ENCODE measurements at regions not wholly inside any gene's neighbourhood (a gene's known extent, or its start where the extent isn't known, plus 50 kb on each side); places are given as distances from the start of the nearest gene placed in this dataset.

DNA sequence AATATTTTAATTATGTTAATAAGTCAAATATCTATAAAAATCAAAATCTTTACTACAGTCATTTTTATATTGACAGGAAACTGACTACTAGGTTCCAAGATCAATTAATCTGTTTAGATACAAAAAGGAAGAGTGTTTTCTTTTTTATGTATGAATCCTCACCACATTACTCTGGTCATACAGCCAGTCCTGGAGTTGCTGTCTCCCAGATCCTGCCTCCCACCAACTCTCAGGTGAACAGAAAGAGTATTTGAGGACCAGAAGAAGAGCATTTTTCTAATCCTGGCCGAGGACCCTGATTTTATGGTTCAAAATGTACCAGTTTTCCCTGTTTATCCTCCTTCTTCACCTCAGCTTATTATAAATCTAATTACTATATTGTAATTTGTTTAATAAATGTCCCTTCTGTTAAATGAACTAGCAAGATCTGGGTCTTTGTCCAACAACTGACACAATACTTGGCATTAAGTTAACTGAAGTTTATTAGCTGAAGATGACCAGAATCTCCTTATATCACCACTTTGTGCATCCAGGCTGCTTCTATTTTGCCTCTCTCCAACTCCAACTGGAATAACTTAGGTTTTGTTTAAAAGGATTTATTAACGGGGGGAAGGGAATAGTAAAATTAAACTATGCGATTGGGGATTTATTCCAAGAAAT lies 224.4 kb upstream of the PCDH7 start:
- no peak for TF ChIP-seq CEBPB (IDR thresholded peaks at IDR 0.05)
- TF ChIP-seq, protein P1, sequence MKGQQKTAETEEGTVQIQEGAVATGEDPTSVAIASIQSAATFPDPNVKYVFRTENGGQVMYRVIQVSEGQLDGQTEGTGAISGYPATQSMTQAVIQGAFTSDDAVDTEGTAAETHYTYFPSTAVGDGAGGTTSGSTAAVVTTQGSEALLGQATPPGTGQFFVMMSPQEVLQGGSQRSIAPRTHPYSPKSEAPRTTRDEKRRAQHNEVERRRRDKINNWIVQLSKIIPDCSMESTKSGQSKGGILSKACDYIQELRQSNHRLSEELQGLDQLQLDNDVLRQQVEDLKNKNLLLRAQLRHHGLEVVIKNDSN (IDR thresholded peaks at IDR 0.05): no peak
- TF ChIP-seq TAF1 (IDR thresholded peaks at IDR 0.05; ENCODE audit: low read depth): no peak
- TF ChIP-seq REST (IDR thresholded peaks at IDR 0.05; ENCODE audit: low read depth): no peak
- no peak for TF ChIP-seq NFIC (IDR thresholded peaks at IDR 0.05)
- no peak for TF ChIP-seq CREB1 (IDR thresholded peaks at IDR 0.05; ENCODE audit: low read depth)
- TF ChIP-seq TEAD4 (IDR thresholded peaks at IDR 0.05): no peak

DNA sequence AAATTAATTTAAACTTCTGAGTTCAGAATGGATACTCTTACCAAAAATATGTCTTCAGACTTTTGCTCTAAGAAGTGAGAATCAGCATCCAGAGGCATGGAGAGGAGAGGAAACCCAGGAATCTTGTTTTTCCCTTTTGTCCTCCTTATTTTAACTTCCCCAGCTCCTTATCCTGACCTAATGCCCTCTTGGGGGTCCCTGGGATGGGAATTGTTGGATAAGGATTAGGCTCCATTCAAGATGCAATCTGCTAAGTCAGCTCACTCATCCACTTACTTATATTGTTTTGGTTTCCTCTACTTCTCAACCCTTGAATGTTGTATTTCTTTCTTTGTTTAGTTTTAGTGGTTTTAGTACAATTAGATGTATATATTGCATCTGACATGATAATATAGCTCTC lies 208.4 kb upstream of the PCDH7 start:
- TF ChIP-seq, protein P1 (IDR thresholded peaks at IDR 0.05): no peak
- TF ChIP-seq, protein P2, sequence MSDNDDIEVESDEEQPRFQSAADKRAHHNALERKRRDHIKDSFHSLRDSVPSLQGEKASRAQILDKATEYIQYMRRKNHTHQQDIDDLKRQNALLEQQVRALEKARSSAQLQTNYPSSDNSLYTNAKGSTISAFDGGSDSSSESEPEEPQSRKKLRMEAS (IDR thresholded peaks at IDR 0.05): no peak
- TF ChIP-seq TEAD4 (IDR thresholded peaks at IDR 0.05) (no peak), TAF1 (IDR thresholded peaks at IDR 0.05; ENCODE audit: low read depth) (no peak), REST (IDR thresholded peaks at IDR 0.05; ENCODE audit: low read depth) (no peak), FOXM1 (IDR thresholded peaks at IDR 0.05; ENCODE audit: borderline replicate concordance, low read depth) (no peak), CEBPB (IDR thresholded peaks at IDR 0.05) (no peak), EP300 (IDR thresholded peaks at IDR 0.05; ENCODE audit: borderline replicate concordance) (no peak), YY1 (IDR thresholded peaks at IDR 0.05; ENCODE audit: low read depth) (no peak), EGR1 (IDR thresholded peaks at IDR 0.05) (no peak), NFIC (IDR thresholded peaks at IDR 0.05) (no peak), TCF12 (IDR thresholded peaks at IDR 0.05; ENCODE audit: low read depth) (no peak), CREB1 (IDR thresholded peaks at IDR 0.05; ENCODE audit: low read depth) (no peak), RAD21 (IDR thresholded peaks at IDR 0.05; ENCODE audit: low read depth) (no peak), ZBTB7A (IDR thresholded peaks at IDR 0.05; ENCODE audit: low read depth) (no peak)

GRCh38 chr4:30518211-30518610 lies 202.0 kb upstream of the PCDH7 start:
- TF ChIP-seq RAD21 (IDR thresholded peaks at IDR 0.05; ENCODE audit: low read depth) (no peak), ZBTB7A (IDR thresholded peaks at IDR 0.05; ENCODE audit: low read depth) (no peak)

DNA sequence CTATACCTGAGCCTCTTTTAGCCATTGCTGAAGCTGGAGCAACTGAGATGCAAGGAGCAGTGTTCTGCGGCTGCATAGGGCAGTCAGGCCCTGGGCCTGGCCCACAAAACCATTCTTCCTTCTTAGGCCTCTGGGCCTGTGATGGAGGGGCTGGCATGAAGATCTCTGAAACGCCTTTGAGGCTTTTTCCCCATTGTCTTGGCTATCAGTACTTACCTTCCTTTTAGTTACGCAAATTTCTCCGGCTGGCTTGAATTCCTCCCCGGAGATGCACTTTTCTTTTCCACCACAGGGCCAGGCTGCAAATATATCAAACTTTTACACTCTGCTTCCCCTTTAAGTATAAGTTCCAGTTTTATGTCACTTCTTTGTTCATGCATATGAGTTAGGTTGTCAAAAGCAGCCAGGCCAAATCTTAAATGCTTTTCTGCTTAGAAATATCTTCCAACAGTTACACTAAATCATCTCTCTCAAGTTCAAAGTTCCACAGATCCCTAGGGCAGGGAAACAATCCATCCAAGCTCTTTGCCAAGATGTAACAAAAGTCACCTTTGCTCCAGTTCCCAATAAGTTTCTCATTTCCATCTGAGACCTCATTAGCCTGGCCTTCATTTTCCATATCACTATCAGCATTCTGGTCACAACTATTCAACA lies 194.4 kb upstream of the PCDH7 start:
- TF ChIP-seq RAD21 (IDR thresholded peaks at IDR 0.05; ENCODE audit: low read depth): no peak

- TF ChIP-seq ZBTB7A (IDR thresholded peaks at IDR 0.05; ENCODE audit: low read depth): no peak
- TF ChIP-seq TEAD4 (IDR thresholded peaks at IDR 0.05): no peak
- no peak for TF ChIP-seq EP300 (IDR thresholded peaks at IDR 0.05; ENCODE audit: borderline replicate concordance)
Measured at GRCh38 chr4:30535255-30535654, 184.9 kb upstream of the PCDH7 start.

DNA sequence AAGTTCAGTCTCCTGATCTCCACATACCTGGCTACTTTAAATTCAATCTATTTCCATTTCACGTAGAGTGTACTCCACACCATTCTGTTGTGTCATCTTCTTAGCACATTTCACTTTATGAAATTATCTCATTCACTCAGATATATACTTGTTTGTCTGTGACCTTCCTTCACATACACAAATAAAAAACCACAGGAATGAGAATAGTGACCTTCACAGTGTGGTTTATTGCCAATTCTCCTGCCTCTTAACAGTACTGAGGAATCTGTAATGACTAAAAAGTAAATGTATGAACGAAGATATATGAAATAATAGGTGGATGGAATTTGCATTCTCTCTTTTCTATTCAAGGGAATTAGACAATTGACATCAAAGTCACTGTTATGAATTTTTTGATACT lies 183.9 kb upstream of the PCDH7 start:
- TF ChIP-seq, protein P1 (IDR thresholded peaks at IDR 0.05): no peak
- no peak for TF ChIP-seq REST (IDR thresholded peaks at IDR 0.05; ENCODE audit: low read depth)
- TF ChIP-seq EP300 (IDR thresholded peaks at IDR 0.05; ENCODE audit: borderline replicate concordance): no peak
- TF ChIP-seq EGR1 (IDR thresholded peaks at IDR 0.05): no peak
- no peak for TF ChIP-seq FOXM1 (IDR thresholded peaks at IDR 0.05; ENCODE audit: borderline replicate concordance, low read depth)
- no peak for TF ChIP-seq TCF12 (IDR thresholded peaks at IDR 0.05; ENCODE audit: low read depth)

All from Ishikawa (cell line).